Epithelial cell of esophagus (primary cell): ENCODE measurements at regions not wholly inside any gene's neighbourhood (a gene's known extent, or its start where the extent isn't known, plus 50 kb on each side); places are given as distances from the start of the nearest gene placed in this dataset.

ENCODE experiments used
- DNase-seq: peaks from one replicate; pipeline ENCODE4 v3.0.0; 2010; ENCODE audit warnings: low read depth
- H3K4me3 ChIP-seq: 2 replicates; pipeline ENCODE4 v1.5.1; 2011; ENCODE audit warnings: mild to moderate bottlenecking, low read length, control low read depth
- TF ChIP-seq, protein P1 (sequence below): IDR thresholded peaks from 2 replicates; pipeline ENCODE4 v1.5.1; 2011; ENCODE audit warnings: low read depth, mild to moderate bottlenecking, low read length, control low read depth, inconsistent platforms; ENCODE audit not compliant: insufficient read depth; ENCODE audit errors: missing control alignments

DNA sequence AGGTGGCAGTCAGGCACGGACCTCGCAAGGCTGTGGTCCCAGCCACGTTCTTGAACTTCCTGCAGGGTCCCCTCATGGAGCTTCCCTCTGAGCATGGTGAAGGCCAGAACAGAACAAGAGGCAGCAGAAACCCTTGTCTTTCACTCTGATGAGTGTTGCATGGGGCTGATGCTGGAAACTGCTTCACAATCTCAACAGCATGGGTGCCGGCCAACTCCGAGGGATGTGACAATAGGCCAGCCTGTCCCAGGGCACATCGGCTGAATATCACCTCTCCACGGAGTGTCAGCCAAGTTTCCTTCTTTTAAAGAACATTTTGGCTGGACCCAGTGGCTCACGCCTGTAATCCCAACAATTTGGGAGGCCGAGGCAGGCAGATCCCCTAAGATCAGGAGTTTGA, 173.9 kb downstream of the FOXO1 start:
- TF ChIP-seq, protein P1, sequence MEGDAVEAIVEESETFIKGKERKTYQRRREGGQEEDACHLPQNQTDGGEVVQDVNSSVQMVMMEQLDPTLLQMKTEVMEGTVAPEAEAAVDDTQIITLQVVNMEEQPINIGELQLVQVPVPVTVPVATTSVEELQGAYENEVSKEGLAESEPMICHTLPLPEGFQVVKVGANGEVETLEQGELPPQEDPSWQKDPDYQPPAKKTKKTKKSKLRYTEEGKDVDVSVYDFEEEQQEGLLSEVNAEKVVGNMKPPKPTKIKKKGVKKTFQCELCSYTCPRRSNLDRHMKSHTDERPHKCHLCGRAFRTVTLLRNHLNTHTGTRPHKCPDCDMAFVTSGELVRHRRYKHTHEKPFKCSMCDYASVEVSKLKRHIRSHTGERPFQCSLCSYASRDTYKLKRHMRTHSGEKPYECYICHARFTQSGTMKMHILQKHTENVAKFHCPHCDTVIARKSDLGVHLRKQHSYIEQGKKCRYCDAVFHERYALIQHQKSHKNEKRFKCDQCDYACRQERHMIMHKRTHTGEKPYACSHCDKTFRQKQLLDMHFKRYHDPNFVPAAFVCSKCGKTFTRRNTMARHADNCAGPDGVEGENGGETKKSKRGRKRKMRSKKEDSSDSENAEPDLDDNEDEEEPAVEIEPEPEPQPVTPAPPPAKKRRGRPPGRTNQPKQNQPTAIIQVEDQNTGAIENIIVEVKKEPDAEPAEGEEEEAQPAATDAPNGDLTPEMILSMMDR = no peak
- DNase-seq = no peak
- H3K4me3 ChIP-seq = no peak overlapping the region

DNA sequence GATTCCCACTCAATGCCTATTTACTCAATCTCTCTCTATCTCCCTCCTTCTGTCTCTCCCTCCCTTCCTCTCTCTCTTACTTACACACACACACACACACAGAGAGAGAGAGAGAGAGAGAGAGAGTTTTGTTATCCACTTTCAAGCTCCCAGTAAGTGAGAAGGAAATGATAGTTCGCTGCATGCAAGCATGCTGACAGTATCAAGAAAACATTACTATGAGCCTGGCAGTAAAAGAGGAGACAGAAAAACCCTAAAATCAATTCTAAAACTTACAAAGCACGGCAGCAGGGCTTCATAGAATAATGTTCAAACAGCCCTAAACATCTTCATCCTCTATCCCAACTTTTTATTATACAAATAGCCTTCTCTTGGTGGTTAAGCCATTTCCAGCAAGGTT, 171.9 kb downstream of the FOXO1 start:
- H3K4me3 ChIP-seq = no peak overlapping the region
- no peak for DNase-seq
- TF ChIP-seq, protein P1 = no peak

DNA sequence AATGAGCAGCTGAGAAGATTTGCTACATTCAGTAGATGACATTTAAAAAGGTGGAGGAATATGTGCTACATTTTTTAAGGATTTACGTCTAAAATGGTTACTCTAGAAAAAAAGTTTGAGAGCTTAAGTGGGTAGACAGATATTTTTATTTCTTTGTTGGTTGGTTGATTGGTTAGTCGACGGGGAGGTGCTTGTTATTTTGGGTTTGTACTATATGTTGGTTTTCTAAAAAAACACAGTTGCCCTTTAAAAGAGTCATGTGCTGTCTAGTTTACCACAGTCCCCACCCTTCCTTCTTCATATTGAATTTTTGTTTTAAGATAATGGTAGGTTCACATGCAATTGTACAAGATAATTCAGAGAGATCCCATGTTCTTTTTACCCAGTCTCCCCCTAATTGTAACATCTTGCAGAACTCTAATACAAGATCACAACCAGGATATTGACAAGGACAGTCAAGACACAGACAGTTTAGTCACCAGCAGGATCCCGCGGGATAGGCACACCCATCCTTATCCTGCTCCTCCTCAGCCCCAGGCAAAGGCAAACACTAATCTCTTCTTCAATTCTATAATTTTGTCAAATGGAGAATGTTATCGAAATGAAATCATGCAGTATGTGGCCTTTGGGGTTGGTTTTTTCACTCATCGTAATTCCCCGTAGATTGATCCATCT, 171.4 kb downstream of the FOXO1 start:
- TF ChIP-seq, protein P1 = no peak
- DNase-seq = peak; percentile 38
- no peak overlapping the region for H3K4me3 ChIP-seq

DNA sequence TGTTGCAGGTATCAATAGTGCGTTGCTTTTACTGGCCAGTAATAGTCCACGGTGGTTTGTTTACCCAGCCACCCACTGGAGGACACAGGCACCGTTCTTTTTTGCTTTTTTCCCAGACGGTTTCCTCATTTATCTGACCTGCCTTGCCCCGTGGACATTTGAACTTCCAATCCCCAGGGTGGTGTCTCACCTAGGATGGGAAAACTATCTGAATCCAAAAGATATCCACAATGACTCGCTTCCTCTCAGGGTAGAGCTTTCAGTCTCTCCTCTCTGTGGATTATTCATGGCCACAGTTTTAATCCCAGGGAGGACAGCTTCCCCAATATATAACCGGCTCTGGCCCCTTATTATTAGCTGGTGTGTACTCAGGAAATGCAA, 170.8 kb downstream of the FOXO1 start:
- no peak overlapping the region for H3K4me3 ChIP-seq

DNA sequence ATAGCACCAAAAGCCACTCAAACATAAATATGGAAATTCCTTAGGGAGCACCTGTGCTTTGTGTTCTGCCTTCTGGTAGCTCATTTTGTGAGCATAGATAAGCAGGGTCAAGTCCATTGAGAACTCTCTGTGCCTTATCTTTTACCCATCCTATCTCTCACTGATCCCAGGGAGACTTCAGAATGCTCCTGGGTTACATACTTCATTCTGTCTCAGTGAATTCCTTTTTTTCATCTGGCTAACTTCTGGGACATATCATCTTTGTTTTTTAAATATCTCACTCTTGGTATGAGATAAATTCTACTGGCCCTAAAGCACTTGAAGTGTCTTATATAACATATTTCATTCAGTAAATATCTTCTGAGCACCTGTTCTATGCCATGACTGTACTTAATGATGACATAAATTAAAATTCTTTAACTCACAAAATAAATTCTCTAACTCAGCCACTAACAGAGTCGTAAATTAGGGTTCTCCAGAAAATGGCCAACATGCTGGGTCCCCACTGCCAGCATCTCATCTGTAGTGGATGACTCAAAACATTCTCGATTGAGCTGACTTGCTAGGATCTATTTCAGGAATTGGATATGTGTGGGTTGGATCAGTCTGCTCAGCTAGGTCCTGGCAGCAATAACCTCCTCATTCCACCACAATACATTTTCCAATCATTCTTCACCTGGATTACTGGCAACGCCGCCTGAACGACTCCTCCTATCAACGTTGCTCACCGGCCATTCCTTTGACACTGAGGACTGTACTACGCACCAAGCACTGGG, 170.2 kb downstream of the FOXO1 start:
- DNase-seq = no peak
- H3K4me3 ChIP-seq = no peak overlapping the region
- TF ChIP-seq, protein P1 = no peak

More for the DNA sequence above, 170.8 kb downstream of the FOXO1 start:
- peak; percentile 19 for DNase-seq
- TF ChIP-seq, protein P1 = no peak

DNA sequence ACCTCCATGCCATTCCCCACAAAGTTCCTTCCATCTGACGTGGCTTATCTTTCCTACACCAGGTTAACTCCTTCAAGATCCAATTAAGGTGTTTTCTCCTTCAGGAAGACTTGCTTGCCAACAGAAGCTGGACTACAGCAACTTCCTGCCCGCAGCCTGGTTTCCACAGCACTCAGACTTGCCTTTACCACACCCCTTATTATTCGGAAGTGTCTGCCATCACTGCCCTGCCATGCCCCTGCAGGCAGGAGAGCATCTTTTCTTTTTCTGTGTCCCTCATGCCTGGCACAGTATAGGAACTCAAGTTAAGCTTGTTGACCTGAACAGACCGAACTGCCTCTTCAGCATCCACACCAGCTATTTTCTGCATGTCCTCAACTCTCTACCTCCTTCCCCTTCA, 168.0 kb downstream of the FOXO1 start:
- TF ChIP-seq, protein P1 = no peak
- DNase-seq = no peak
- H3K4me3 ChIP-seq = no peak overlapping the region
